GM23338 (cell line): ENCODE measurements at regions not wholly inside any gene's neighbourhood (a gene's known extent, or its start where the extent isn't known, plus 50 kb on each side); places are given as distances from the start of the nearest gene placed in this dataset.

Experiments
- ATAC-seq: fragments of 200-7000 bp; cut with Tn5 transposase; 3 replicates; pipeline ENCODE4 v1.9.1; 2020
- DNase-seq: peaks from one replicate; pipeline ENCODE4 v3.0.0-alpha.2; 2015; ENCODE audit warnings: low spot score
- H2AFZ ChIP-seq: fragments of 200-600 bp; sonication (generic); 2 replicates; pipeline ENCODE4 v1.8.0; 2016; ENCODE audit warnings: antibody characterized with exemption, mild to moderate bottlenecking, moderate library complexity
- H3F3A ChIP-seq: fragments of 200-600 bp; sonication (generic); replicated peaks from 2 replicates; pipeline ENCODE4 v1.8.0; 2017; ENCODE audit warnings: antibody characterized with exemption, mixed run types, low read depth
- H3K27ac ChIP-seq: fragments of 200-600 bp; sonication (generic); 2 replicates; pipeline ENCODE4 v1.6.1; 2016; ENCODE audit warnings: low read depth
- H3K27me3 ChIP-seq: fragments of 200-600 bp; sonication (generic); 2 replicates; pipeline ENCODE4 v1.8.0; 2016; ENCODE audit warnings: mild to moderate bottlenecking, mixed run types, moderate library complexity; ENCODE audit not compliant: insufficient read depth
- H3K36me3 ChIP-seq: fragments of 200-600 bp; sonication (generic); 2 replicates; pipeline ENCODE4 v1.8.0; 2016; ENCODE audit warnings: mild to moderate bottlenecking; ENCODE audit not compliant: insufficient read depth
- H3K4me1 ChIP-seq: fragments of 200-600 bp; sonication (generic); 2 replicates; pipeline ENCODE4 v1.8.0; 2016; ENCODE audit warnings: mild to moderate bottlenecking, moderate library complexity; ENCODE audit not compliant: insufficient read depth
- H3K4me2 ChIP-seq: fragments of 200-600 bp; sonication (generic); 2 replicates; pipeline ENCODE4 v1.7.1; 2017; ENCODE audit warnings: mixed run types
- H3K4me3 ChIP-seq: fragments of 200-600 bp; sonication (generic); 2 replicates; pipeline ENCODE4 v1.6.1; 2016; ENCODE audit warnings: mixed run types
- H3K79me2 ChIP-seq: fragments of 200-600 bp; sonication (generic); replicated peaks from 2 replicates; pipeline ENCODE4 v1.8.0; 2017; ENCODE audit warnings: mild to moderate bottlenecking; ENCODE audit not compliant: insufficient read depth
- H3K9me2 ChIP-seq: fragments of 200-600 bp; sonication (generic); 2 replicates; pipeline ENCODE4 v1.8.0; 2017; ENCODE audit not compliant: insufficient read depth
- H4K20me1 ChIP-seq: fragments of 200-600 bp; sonication (generic); replicated peaks from 2 replicates; pipeline ENCODE4 v1.8.0; 2017; ENCODE audit warnings: mild to moderate bottlenecking; ENCODE audit not compliant: insufficient read depth
- H3K27ac Mint-ChIP-seq: 2 replicates; pipeline ENCODE4 v1.8.0; 2020; ENCODE audit warnings: inconsistent platforms, mild to moderate bottlenecking, moderate library complexity, mixed read lengths
- H3K27me3 Mint-ChIP-seq: 3 replicates; pipeline ENCODE4 v1.8.0; 2022; ENCODE audit warnings: low read depth, mild to moderate bottlenecking, moderate library complexity, mixed read lengths, inconsistent platforms; ENCODE audit not compliant: insufficient read depth, poor library complexity
- H3K36me3 Mint-ChIP-seq: 3 replicates; pipeline ENCODE4 v1.8.0; 2021; ENCODE audit warnings: low read depth, mild to moderate bottlenecking, inconsistent platforms, moderate library complexity, mixed read lengths
- H3K4me1 Mint-ChIP-seq: 3 replicates; pipeline ENCODE4 v1.8.0; 2020; ENCODE audit warnings: mild to moderate bottlenecking, inconsistent platforms, mixed read lengths
- H3K4me3 Mint-ChIP-seq: 3 replicates; pipeline ENCODE4 v1.8.0; 2021; ENCODE audit warnings: moderate library complexity, mild to moderate bottlenecking, inconsistent platforms, mixed read lengths
- H3K9me3 Mint-ChIP-seq: 3 replicates; pipeline ENCODE4 v1.8.0; 2020; ENCODE audit warnings: moderate library complexity, mild to moderate bottlenecking, inconsistent platforms, mixed read lengths
- CTCF ChIP-seq, 2 experiments: fragments of 200-600 bp in 1 of 2; sonication (generic) in 1 of 2; conservative IDR thresholded peaks; 2 replicates each; pipeline versions ENCODE4 v1.5.1 to v1.6.1; 2016 to 2017; ENCODE audit warnings: antibody characterized with exemption in 2 of 2, low read depth in 2 of 2, mild to moderate bottlenecking in 2 of 2, moderate library complexity in 1 of 2
- ETS1 ChIP-seq: IDR thresholded peaks from 2 replicates; pipeline ENCODE4 v1.6.1; 2016; ENCODE audit warnings: antibody characterized with exemption
- EZH2 ChIP-seq: fragments of 200-600 bp; sonication (generic); IDR thresholded peaks from one replicate; pipeline ENCODE4 v1.8.0; 2017; ENCODE audit warnings: antibody characterized with exemption, mild to moderate bottlenecking, low read depth; ENCODE audit not compliant: unreplicated experiment
- REST ChIP-seq: IDR thresholded peaks from one replicate; pipeline ENCODE4 v1.6.1; 2018; ENCODE audit warnings: antibody characterized with exemption; ENCODE audit not compliant: unreplicated experiment
- ZNF114 ChIP-seq: fragments of 250-450 bp; sonication (Bioruptor Pico); IDR thresholded peaks from 2 replicates; pipeline ENCODE4 v1.5.0; 2020; ENCODE audit warnings: mild to moderate bottlenecking, moderate library complexity
- ZNF462 ChIP-seq: fragments of 250-450 bp; sonication (Bioruptor Pico); IDR thresholded peaks from 2 replicates; pipeline ENCODE4 v1.5.0; 2020; ENCODE audit warnings: mild to moderate bottlenecking, moderate library complexity

GRCh38 chr7:108985037-108985436 lies 415.4 kb downstream of the DNAJB9 start (continued):
- TF ChIP-seq REST (no peak), ZNF462 (no peak), ZNF114 (no peak)

GRCh38 chr7:108989319-108989718 lies 419.6 kb downstream of the DNAJB9 start:
- H3K79me2 ChIP-seq: no peaks in the 10 kb centered on the region
- no peak for TF ChIP-seq ETS1
- no peak for TF ChIP-seq CTCF (conservative IDR thresholded peaks at IDR 0.05; ENCODE audit: low read depth in 2 of 2)
- no peak for TF ChIP-seq REST
- TF ChIP-seq EZH2: no peak
- TF ChIP-seq ZNF114: no peak
- H3K9me3 Mint-ChIP-seq: no peaks in the 10 kb centered on the region
- no peak overlapping the region for H3K4me3 Mint-ChIP-seq
- H3K9me2 ChIP-seq: 0 out of 2 replicates have a peak, but pooled peaks cover under 1% of the 10 kb centered on the region
- no peaks in the 10 kb centered on the region for H3K36me3 ChIP-seq
- H3K27ac ChIP-seq: no peak overlapping the region
- peak overlapping the region; percentile 60; the same call in 1 of the 2 replicates for H2AFZ ChIP-seq
- no peaks in the 10 kb centered on the region for H4K20me1 ChIP-seq
- DNase-seq (no peak), ATAC-seq (no peak)
- H3K27me3 Mint-ChIP-seq: no peaks in the 10 kb centered on the region
- H3K4me2 ChIP-seq: no peak overlapping the region
- no peaks in the 10 kb centered on the region for H3K36me3 Mint-ChIP-seq
- H3K4me1 Mint-ChIP-seq: peaks cover 17% of the 10 kb centered on the region; the same call in 2 of the 3 replicates
- H3F3A ChIP-seq: no peaks in the 10 kb centered on the region
- H3K4me3 ChIP-seq: no peak overlapping the region
- 0 out of 2 replicates have a peak, but pooled peaks cover 13% of the 10 kb centered on the region for H3K4me1 ChIP-seq
- no peak overlapping the region for H3K27ac Mint-ChIP-seq
- H3K27me3 ChIP-seq: no peaks in the 10 kb centered on the region
